Glutamatergic neuron (in vitro differentiated cells): ENCODE measurements at regions not wholly inside any gene's neighbourhood (a gene's known extent, or its start where the extent isn't known, plus 50 kb on each side); places are given as distances from the start of the nearest gene placed in this dataset.

Experiments
- DNase-seq: peaks from one replicate; pipeline ENCODE4 v3.0.0; 2022
- H3K27ac Mint-ChIP-seq: one replicate; pipeline ENCODE4 v1.8.0; 2020; ENCODE audit warnings: mild to moderate bottlenecking, mixed read lengths, inconsistent platforms; ENCODE audit not compliant: unreplicated experiment
- H3K27me3 Mint-ChIP-seq: one replicate; pipeline ENCODE4 v1.8.0; 2020; ENCODE audit warnings: mild to moderate bottlenecking, moderate library complexity, mixed read lengths, inconsistent platforms; ENCODE audit not compliant: unreplicated experiment
- H3K36me3 Mint-ChIP-seq: one replicate; pipeline ENCODE4 v1.8.0; 2020; ENCODE audit warnings: mild to moderate bottlenecking, mixed read lengths, inconsistent platforms; ENCODE audit not compliant: unreplicated experiment
- H3K4me1 Mint-ChIP-seq: one replicate; pipeline ENCODE4 v1.8.0; 2020; ENCODE audit warnings: mild to moderate bottlenecking, low read depth, mixed read lengths, inconsistent platforms; ENCODE audit not compliant: unreplicated experiment
- H3K4me3 Mint-ChIP-seq: one replicate; pipeline ENCODE4 v1.8.0; 2020; ENCODE audit warnings: mild to moderate bottlenecking, mixed read lengths, inconsistent platforms; ENCODE audit not compliant: unreplicated experiment
- H3K9me3 Mint-ChIP-seq: one replicate; pipeline ENCODE4 v1.8.0; 2020; ENCODE audit warnings: mild to moderate bottlenecking, moderate library complexity, mixed read lengths, inconsistent platforms; ENCODE audit not compliant: unreplicated experiment
- TF ChIP-seq, protein P1 (sequence below): fragments of 200-600 bp; sonication (generic); IDR thresholded peaks from one replicate; pipeline ENCODE4 v1.5.0; 2021; ENCODE audit not compliant: partially characterized antibody, unreplicated experiment

DNA sequence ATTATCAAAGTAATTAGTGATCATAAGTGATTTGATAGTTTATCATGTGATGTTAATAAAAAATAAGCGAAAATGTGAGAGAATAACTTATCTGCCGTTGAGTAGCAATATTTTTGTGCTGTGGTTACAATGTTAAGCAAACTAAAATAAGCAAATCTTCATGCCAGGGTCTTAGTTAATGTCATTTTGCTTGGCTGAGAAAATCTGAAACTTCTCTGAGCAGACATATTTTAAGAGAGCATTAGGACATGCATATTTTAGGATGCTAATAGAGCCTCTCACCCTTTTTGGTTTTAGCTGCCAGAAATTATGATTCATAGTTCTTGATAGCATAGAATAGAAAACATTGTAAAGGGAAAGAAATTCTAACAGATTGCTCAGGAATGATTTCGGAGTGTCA, 233.5 kb upstream of the ZEB2 start:
- peaks cover 3% of the 10 kb centered on the region for H3K9me3 Mint-ChIP-seq
- peaks cover 5% of the 10 kb centered on the region for H3K36me3 Mint-ChIP-seq
- DNase-seq, result no peak

DNA sequence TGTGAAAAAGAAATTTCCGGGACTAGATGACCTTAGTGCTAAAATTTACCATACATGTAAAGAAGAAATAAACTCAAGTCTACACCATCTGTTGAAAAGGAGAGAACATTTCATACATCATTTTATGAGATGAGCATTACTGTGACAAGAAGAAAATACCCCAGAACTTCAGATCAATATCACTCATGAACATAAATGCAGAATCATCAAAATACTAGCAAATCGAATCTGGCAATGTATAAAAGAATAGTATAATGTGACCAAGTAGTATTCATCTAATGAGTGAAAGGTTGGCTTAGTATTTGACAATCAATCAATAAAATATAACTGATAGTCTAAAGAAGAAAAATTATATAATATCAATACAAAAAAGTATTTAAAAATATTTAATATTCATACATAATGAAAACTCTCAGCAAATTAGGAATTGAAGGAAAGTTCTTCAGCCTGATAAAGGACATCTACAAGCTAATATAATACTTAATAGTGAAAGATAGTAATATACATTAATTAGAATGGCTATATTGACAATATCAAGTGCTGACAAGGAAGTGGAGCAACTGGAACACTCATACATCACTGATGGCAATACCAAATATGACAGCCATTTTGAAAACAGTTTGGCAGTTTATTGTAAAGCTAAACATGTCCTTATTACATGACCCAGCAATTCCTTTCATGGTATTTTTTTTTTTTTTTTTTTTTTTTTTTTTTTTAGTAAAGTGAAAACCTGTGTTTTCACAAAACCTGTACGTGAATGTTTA, 231.4 kb upstream of the ZEB2 start:
- Mint-ChIP-seq H3K36me3 (peaks cover 23% of the 10 kb centered on the region), H3K9me3 (peaks cover 7% of the 10 kb centered on the region), H3K4me3 (no peak overlapping the region), H3K27ac (no peak overlapping the region), H3K27me3 (no peaks in the 10 kb centered on the region), H3K4me1 (no peaks in the 10 kb centered on the region)
- DNase-seq, result no peak
- TF ChIP-seq, protein P1, sequence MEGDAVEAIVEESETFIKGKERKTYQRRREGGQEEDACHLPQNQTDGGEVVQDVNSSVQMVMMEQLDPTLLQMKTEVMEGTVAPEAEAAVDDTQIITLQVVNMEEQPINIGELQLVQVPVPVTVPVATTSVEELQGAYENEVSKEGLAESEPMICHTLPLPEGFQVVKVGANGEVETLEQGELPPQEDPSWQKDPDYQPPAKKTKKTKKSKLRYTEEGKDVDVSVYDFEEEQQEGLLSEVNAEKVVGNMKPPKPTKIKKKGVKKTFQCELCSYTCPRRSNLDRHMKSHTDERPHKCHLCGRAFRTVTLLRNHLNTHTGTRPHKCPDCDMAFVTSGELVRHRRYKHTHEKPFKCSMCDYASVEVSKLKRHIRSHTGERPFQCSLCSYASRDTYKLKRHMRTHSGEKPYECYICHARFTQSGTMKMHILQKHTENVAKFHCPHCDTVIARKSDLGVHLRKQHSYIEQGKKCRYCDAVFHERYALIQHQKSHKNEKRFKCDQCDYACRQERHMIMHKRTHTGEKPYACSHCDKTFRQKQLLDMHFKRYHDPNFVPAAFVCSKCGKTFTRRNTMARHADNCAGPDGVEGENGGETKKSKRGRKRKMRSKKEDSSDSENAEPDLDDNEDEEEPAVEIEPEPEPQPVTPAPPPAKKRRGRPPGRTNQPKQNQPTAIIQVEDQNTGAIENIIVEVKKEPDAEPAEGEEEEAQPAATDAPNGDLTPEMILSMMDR, result no peak

More for the DNA sequence above, 233.5 kb upstream of the ZEB2 start:
- H3K4me1 Mint-ChIP-seq, result no peaks in the 10 kb centered on the region
- H3K4me3 Mint-ChIP-seq, result no peak overlapping the region
- no peaks in the 10 kb centered on the region for H3K27me3 Mint-ChIP-seq
- TF ChIP-seq, protein P1, result no peak
- H3K27ac Mint-ChIP-seq, result no peak overlapping the region

DNA sequence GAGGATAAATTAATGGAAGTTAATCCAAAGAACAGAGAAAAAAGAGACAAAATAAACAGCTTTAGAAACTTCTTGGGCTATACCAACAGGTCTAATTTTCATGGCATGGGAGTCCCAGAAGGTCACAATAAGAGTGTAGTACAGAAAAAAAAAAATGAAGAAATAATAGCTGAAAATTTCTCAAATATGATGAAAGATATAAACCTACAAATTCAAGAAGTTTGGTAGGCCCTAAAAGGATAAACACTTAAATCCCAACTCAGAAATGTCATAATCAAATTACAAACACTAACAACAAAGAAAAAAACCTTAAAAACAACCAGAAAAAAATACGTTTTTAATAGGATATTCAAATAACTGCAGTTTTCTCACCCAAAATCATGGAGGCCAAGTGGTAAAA, 229.3 kb upstream of the ZEB2 start:
- Mint-ChIP-seq H3K36me3 (peaks cover 28% of the 10 kb centered on the region), H3K4me1 (no peaks in the 10 kb centered on the region), H3K9me3 (peaks cover 7% of the 10 kb centered on the region)

DNA sequence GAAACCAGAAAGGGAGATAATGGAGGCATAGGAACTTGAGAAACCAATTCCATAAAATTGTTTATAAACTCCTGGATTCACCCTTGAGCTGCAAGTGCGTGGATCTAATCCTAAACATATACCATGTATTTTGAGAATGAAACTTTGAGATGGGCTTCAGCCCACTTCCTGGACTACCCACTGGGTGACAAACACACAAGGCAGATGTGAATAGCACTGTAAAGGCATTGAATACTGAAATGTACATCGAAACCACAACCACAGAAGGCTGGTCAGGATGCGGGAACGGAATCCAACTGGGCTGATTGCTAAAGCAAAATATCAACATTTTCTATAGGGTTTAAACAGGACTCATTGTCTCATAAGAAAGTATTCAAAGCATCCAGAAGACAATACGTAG, 228.5 kb upstream of the ZEB2 start:
- Mint-ChIP-seq H3K4me1 (no peaks in the 10 kb centered on the region), H3K9me3 (peaks cover 7% of the 10 kb centered on the region), H3K36me3 (peaks cover 28% of the 10 kb centered on the region), H3K4me3 (no peak overlapping the region), H3K27me3 (peaks cover 2% of the 10 kb centered on the region), H3K27ac (no peak overlapping the region)
- DNase-seq, result no peak
- TF ChIP-seq, protein P1, result no peak

More for the DNA sequence above, 229.3 kb upstream of the ZEB2 start:
- no peak for DNase-seq
- H3K27ac Mint-ChIP-seq, result no peak overlapping the region
- H3K27me3 Mint-ChIP-seq, result peaks cover 2% of the 10 kb centered on the region
- H3K4me3 Mint-ChIP-seq, result no peak overlapping the region
- TF ChIP-seq, protein P1, result no peak

DNA sequence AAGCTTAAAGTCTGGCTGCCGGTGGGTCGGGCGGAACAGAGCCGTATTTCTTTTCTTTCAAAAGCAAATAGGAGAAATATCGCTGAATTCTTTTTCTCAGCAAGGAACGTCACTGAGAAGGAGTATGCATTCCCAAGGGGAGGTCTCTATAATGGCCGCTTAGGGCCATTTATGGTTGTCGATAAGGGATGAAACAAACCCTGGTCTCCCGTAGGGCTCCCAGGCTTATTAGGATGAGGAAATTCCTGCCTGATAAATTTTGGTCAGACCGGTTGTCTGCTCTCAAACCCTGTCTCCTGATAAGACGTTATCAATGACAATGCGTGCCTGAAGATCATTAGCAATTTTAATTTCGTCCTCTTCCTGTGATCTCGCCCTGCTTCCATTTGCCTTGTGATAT, 227.7 kb upstream of the ZEB2 start:
- Mint-ChIP-seq H3K9me3 (peaks cover 7% of the 10 kb centered on the region), H3K27ac (no peak overlapping the region), H3K4me1 (no peaks in the 10 kb centered on the region), H3K27me3 (peaks cover 2% of the 10 kb centered on the region), H3K4me3 (no peak overlapping the region), H3K36me3 (peaks cover 28% of the 10 kb centered on the region)
- DNase-seq, result peak; percentile 24
- TF ChIP-seq, protein P1, result no peak
